ENCODE measurements at regions not wholly inside any gene's neighbourhood (a gene's known extent, or its start where the extent isn't known, plus 50 kb on each side); places are given as distances from the start of the nearest gene placed in this dataset.

DNA sequence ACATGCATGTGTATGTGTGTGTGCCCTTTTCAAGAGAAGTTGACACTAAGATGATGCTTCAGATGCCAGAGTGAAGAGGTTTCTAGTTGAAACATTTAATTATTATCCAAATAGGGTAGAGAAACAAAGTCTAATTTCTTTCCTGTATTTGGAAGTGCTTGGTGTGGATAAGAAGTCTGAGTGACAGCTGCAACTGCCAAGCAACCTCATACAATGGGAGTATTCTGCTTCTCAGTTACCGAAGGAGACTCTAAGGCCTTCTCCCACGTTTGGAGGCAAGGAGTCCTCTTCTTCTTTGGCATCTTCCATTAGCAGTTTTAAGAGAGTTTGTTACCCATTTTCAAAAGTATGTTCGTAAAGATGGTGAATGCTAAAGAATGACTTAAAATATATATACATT lies 82.4 kb downstream of the HDGFL1 start:
- H3K4me2 ChIP-seq (ENCODE audit: low read depth, low read length): no peak overlapping the region
- no peak overlapping the region for H2BK20ac ChIP-seq (ENCODE audit: low read depth, low read length)
- no peak overlapping the region for H3K4ac ChIP-seq (ENCODE audit: low read depth, low read length)
- no CpG with 5 or more reads among the region's 3 CpGs for WGBS, 2 experiments (ENCODE audit: extremely low coverage in 2 of 2, insufficient read length in 1 of 2)
- no peak overlapping the region for H3K4me3 ChIP-seq (ENCODE audit: insufficient read depth, low read depth, low read length)
- intact Hi-C loops (cut with micrococcal nuclease) (loop anchor here (10.0 kb wide), 1 partner anchor 793 kb away; no protein-coding TSS in a partner anchor), dilution Hi-C loops (cut with HindIII; ENCODE audit: low sequenced_read_pairs, unreplicated experiment) (no loop called here), in situ Hi-C loops (cut with MboI; ENCODE audit: low sequenced_read_pairs) (no loop called here)
- no peaks in the 10 kb centered on the region for H4K20me1 ChIP-seq (ENCODE audit: insufficient read depth, low read length)
- no peak overlapping the region for H3K18ac ChIP-seq (ENCODE audit: low read depth, low read length)
- H3K27ac ChIP-seq (ENCODE audit: insufficient read depth, low read length): no peak overlapping the region
- no peak overlapping the region for H2BK5ac ChIP-seq (ENCODE audit: low read depth, low read length, poor library complexity, severe bottlenecking)
- H3K14ac ChIP-seq (replicated peaks; ENCODE audit: low read depth, low read length): no peak overlapping the region
- H3K36me3 ChIP-seq (ENCODE audit: control insufficient read depth, insufficient read depth, low read length): no peaks in the 10 kb centered on the region
- DNase-seq: no peak
- no peaks in the 10 kb centered on the region for H3K4me1 ChIP-seq (ENCODE audit: control insufficient read depth, insufficient read depth, low read length)
- no peak overlapping the region for H3K9ac ChIP-seq (ENCODE audit: low read depth, low read length)
- no peak overlapping the region for H3K56ac ChIP-seq (ENCODE audit: extremely low read depth, insufficient read depth, low read length)
- H4K91ac ChIP-seq (ENCODE audit: insufficient read depth, low read depth, low read length): no peak overlapping the region
- H2AK9ac ChIP-seq (replicated peaks; ENCODE audit: low read depth, low read length, poor library complexity): no peak overlapping the region
- no peak overlapping the region for H2BK120ac ChIP-seq (ENCODE audit: low read depth, low read length)
- no peaks in the 10 kb centered on the region; the same call in 1 of the 2 replicates for H3K9me1 ChIP-seq (ENCODE audit: insufficient read depth, low read length)
- H4K5ac ChIP-seq (ENCODE audit: low read depth, low read length): no peak overlapping the region
- CTCF ChIA-PET: no interaction called here
- H3K9me3 ChIP-seq (ENCODE audit: control insufficient read depth, insufficient read depth, low read length): no peaks in the 10 kb centered on the region
- H2AFZ ChIP-seq (replicated peaks; ENCODE audit: low read length, poor library complexity): no peak overlapping the region
- no peaks in the 10 kb centered on the region for H3K79me1 ChIP-seq (ENCODE audit: low read depth in 1 of 2, low read length in 2 of 2)
- TF ChIP-seq FOS (IDR thresholded peaks at IDR 0.05; ENCODE audit: low read depth, low read length): no peak
- no peak for TF ChIP-seq NFE2L2 (IDR thresholded peaks at IDR 0.05; ENCODE audit: low read depth, low read length)
- H2BK15ac ChIP-seq (ENCODE audit: low read depth, low read length): no peak overlapping the region
- no peaks in the 10 kb centered on the region for H3K27me3 ChIP-seq (ENCODE audit: control insufficient read depth, insufficient read depth, low read length)
- POLR2A ChIA-PET (ENCODE audit: unreplicated experiment): no interaction called here
- no TSS peak for BruUV-seq (replicated peaks)
- no peak overlapping the region for H3K23ac ChIP-seq (ENCODE audit: low read depth, low read length)
- H2AK5ac ChIP-seq (ENCODE audit: low read depth, low read length): no peak overlapping the region
- no peak overlapping the region for H4K8ac ChIP-seq (ENCODE audit: low read depth in 2 of 2, low read length in 2 of 2)
- ATAC-seq (ENCODE audit: low read depth): no peak
